HL-60 (cell line): ENCODE measurements at regions not wholly inside any gene's neighbourhood (a gene's known extent, or its start where the extent isn't known, plus 50 kb on each side); places are given as distances from the start of the nearest gene placed in this dataset.

Experiments used
- DNase-seq, 2 experiments: peaks; one replicate each; pipeline ENCODE4 v3.0.0-alpha.2; 2010 to 2020; ENCODE audit warnings: low read depth in 1 of 2, low spot score in 1 of 2
- H3K27ac ChIP-seq: fragments of 250-450 bp; sonication (Bioruptor Pico); replicated peaks from 2 replicates; pipeline ENCODE4 v1.5.1; 2020; ENCODE audit warnings: mild to moderate bottlenecking, moderate library complexity
- H3K27me3 ChIP-seq: fragments of 250-450 bp; sonication (Bioruptor Pico); 2 replicates; pipeline ENCODE4 v1.5.1; 2021; ENCODE audit warnings: mild to moderate bottlenecking, moderate library complexity; ENCODE audit not compliant: insufficient read depth, poor library complexity, severe bottlenecking
- H3K4me3 ChIP-seq: replicated peaks from 2 replicates; pipeline ENCODE4 v1.5.1; 2011; ENCODE audit warnings: mild to moderate bottlenecking, control low read depth, low read length; ENCODE audit not compliant: insufficient read depth
- GABPA ChIP-seq: IDR thresholded peaks from 2 replicates; pipeline ENCODE4 v1.6.1; 2012; ENCODE audit warnings: low read depth
- POLR2AphosphoS5 ChIP-seq: IDR thresholded peaks from 2 replicates; pipeline ENCODE4 v1.6.1; 2012; ENCODE audit warnings: low read depth
- SPI1 ChIP-seq: IDR thresholded peaks from 2 replicates; pipeline ENCODE4 v1.6.1; 2012; ENCODE audit warnings: low read depth, mild to moderate bottlenecking, borderline replicate concordance
- TF ChIP-seq, protein P1 (sequence below): IDR thresholded peaks from 2 replicates; pipeline ENCODE4 v1.6.1; 2012; ENCODE audit warnings: low read depth; ENCODE audit not compliant: insufficient replicate concordance
- TF ChIP-seq, protein P2 (sequence below): IDR thresholded peaks from one replicate; pipeline ENCODE4 v1.5.1; 2011; ENCODE audit warnings: low read length, control low read depth, inconsistent platforms; ENCODE audit not compliant: insufficient read depth

DNA sequence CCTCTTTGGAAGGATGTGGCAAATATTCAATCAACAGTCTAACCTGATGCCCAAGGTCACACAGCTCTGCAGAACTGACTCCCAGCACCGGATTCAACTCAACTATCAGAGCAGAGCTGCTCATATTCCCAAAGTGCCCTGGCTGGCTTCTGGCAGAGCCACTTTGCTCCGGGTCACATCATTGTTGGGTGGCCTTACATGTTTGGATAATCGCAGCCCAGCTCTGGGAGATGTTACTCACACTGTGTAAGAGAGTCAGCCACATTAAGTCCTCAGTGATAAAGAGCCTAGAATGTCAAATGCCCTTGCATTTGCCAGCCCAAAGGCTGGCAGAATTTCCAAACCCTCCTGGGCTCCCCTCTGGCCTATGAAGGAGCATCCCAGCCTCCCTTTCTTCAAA, 79.8 kb upstream of the PDE1C start:
- no peak overlapping the region for H3K4me3 ChIP-seq
- TF ChIP-seq, protein P1, sequence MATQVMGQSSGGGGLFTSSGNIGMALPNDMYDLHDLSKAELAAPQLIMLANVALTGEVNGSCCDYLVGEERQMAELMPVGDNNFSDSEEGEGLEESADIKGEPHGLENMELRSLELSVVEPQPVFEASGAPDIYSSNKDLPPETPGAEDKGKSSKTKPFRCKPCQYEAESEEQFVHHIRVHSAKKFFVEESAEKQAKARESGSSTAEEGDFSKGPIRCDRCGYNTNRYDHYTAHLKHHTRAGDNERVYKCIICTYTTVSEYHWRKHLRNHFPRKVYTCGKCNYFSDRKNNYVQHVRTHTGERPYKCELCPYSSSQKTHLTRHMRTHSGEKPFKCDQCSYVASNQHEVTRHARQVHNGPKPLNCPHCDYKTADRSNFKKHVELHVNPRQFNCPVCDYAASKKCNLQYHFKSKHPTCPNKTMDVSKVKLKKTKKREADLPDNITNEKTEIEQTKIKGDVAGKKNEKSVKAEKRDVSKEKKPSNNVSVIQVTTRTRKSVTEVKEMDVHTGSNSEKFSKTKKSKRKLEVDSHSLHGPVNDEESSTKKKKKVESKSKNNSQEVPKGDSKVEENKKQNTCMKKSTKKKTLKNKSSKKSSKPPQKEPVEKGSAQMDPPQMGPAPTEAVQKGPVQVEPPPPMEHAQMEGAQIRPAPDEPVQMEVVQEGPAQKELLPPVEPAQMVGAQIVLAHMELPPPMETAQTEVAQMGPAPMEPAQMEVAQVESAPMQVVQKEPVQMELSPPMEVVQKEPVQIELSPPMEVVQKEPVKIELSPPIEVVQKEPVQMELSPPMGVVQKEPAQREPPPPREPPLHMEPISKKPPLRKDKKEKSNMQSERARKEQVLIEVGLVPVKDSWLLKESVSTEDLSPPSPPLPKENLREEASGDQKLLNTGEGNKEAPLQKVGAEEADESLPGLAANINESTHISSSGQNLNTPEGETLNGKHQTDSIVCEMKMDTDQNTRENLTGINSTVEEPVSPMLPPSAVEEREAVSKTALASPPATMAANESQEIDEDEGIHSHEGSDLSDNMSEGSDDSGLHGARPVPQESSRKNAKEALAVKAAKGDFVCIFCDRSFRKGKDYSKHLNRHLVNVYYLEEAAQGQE, result no peak
- no peak for TF ChIP-seq POLR2AphosphoS5
- peaks cover 5% of the 10 kb centered on the region for H3K27me3 ChIP-seq
- H3K27ac ChIP-seq, result no peak overlapping the region
- DNase-seq, result no peak

DNA sequence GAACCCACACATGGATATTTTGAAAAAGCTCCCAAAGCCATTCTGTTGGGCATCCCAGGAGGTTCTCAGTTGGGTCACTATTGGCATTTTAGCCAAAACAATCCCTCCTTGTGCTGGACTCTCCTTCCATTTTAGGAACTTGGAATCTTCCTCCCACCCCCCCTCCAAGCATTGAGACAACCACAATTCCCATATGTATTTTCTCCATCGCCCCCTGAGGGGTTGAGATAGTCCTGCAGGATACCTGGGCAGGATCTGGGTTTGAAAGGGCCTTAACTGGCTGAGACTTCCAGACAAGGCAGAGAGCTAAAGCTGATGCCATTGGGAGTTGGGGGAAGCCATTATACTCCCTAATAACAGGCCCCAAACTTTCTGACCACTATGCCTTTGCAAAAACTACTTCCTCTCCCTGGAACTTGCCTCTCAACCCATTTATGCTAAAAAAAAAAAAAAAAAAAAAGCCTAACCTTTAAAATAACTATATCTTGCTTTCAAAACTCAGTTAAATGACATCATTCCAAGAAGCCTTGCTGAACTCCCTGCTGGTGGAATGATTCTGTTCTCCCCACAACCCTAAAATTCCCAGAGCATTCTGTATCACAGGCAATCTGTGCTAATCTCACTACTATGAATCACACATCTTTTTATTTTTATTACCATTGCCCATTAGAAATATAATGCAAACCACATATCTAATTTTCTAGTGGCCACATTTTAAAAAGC, 77.5 kb upstream of the PDE1C start:
- Histone ChIP-seq H3K27me3 (peaks cover 5% of the 10 kb centered on the region), H3K27ac (no peak overlapping the region), H3K4me3 (no peak overlapping the region)
- TF ChIP-seq, protein P1, result no peak
- no peak for DNase-seq

DNA sequence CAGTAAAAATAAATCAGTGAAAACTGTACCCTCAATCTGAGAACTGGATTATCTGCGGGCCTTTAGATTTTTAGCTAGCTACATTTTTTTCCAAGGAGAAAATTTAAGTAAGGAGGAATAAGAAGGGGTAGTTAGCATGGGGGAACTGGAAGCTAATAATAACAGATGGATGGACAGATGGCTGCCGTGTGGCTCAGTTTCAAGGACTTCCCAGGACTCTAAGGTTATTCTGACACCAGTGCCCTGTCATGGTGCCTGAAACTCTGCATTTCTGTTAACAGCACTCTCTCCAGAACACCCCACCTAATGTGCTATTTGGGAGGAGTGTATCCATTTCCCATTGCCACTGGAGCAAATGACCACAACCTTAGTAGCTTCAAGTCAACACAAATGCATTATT, 75.7 kb upstream of the PDE1C start:
- no peak for DNase-seq
- no peak overlapping the region for H3K27ac ChIP-seq
- peaks cover 3% of the 10 kb centered on the region for H3K27me3 ChIP-seq
- no peak overlapping the region for H3K4me3 ChIP-seq
- no peak for TF ChIP-seq GABPA
- TF ChIP-seq POLR2AphosphoS5, result no peak
- TF ChIP-seq SPI1, result no peak
- TF ChIP-seq, protein P1, result no peak
- TF ChIP-seq, protein P2, sequence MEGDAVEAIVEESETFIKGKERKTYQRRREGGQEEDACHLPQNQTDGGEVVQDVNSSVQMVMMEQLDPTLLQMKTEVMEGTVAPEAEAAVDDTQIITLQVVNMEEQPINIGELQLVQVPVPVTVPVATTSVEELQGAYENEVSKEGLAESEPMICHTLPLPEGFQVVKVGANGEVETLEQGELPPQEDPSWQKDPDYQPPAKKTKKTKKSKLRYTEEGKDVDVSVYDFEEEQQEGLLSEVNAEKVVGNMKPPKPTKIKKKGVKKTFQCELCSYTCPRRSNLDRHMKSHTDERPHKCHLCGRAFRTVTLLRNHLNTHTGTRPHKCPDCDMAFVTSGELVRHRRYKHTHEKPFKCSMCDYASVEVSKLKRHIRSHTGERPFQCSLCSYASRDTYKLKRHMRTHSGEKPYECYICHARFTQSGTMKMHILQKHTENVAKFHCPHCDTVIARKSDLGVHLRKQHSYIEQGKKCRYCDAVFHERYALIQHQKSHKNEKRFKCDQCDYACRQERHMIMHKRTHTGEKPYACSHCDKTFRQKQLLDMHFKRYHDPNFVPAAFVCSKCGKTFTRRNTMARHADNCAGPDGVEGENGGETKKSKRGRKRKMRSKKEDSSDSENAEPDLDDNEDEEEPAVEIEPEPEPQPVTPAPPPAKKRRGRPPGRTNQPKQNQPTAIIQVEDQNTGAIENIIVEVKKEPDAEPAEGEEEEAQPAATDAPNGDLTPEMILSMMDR, result no peak

DNA sequence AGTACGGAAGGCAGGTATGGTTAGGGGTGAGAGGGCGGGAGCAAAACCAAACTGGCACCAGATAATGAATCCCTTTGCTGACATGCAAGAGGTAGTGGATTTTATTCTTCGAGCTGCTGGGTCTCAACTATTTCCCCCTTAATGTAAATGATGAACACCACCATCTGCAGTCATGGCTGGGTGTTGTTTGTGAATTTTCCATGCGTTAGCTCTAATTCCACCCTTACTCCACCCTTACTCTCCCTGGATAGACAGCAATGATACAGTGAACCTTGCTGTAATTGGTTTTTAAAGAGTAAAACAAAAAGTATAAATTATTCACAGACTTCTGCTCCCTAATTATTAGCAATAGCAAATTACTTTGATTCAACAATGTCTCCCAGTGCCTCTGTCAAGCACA, 74.5 kb upstream of the PDE1C start:
- DNase-seq, result no peak
- Histone ChIP-seq H3K27me3 (peaks cover 3% of the 10 kb centered on the region), H3K4me3 (no peak overlapping the region), H3K27ac (no peak overlapping the region)
- no peak for TF ChIP-seq GABPA
- TF ChIP-seq, protein P2, result no peak
- TF ChIP-seq SPI1, result no peak
- TF ChIP-seq, protein P1, result no peak
- TF ChIP-seq POLR2AphosphoS5, result no peak
